H9 (cell line): ENCODE measurements at regions not wholly inside any gene's neighbourhood (a gene's known extent, or its start where the extent isn't known, plus 50 kb on each side); places are given as distances from the start of the nearest gene placed in this dataset.

Source experiments
- DNase-seq: peaks from one replicate; pipeline ENCODE4 v3.0.0-alpha.2; 2017
- H2AFZ ChIP-seq: one replicate; pipeline ENCODE4 v1.6.1; 2013; ENCODE audit warnings: mild to moderate bottlenecking, low read length, control low read depth, moderate library complexity
- H2AK5ac ChIP-seq: 2 replicates; pipeline ENCODE4 v1.6.1; 2013; ENCODE audit warnings: low read length, control low read depth, mixed read lengths; ENCODE audit not compliant: insufficient read length
- H2BK120ac ChIP-seq: one replicate; pipeline ENCODE4 v1.6.1; 2013; ENCODE audit warnings: low read depth, mild to moderate bottlenecking, low read length, control low read depth, inconsistent platforms; ENCODE audit not compliant: poor library complexity, severe bottlenecking
- H2BK12ac ChIP-seq: 2 replicates; pipeline ENCODE4 v1.6.1; 2013; ENCODE audit warnings: low read length, control low read depth, mixed read lengths, low read depth; ENCODE audit not compliant: insufficient read length
- H2BK15ac ChIP-seq: 2 replicates; pipeline ENCODE4 v1.6.1; 2013; ENCODE audit warnings: low read depth, low read length, control low read depth
- H2BK20ac ChIP-seq: one replicate; pipeline ENCODE4 v1.6.1; 2013; ENCODE audit warnings: low read depth, mild to moderate bottlenecking, low read length, control low read depth, inconsistent platforms; ENCODE audit not compliant: poor library complexity, severe bottlenecking
- H2BK5ac ChIP-seq: 2 replicates; pipeline ENCODE4 v1.6.1; 2013; ENCODE audit warnings: low read length, control low read depth, mixed read lengths; ENCODE audit not compliant: insufficient read length
- H3K14ac ChIP-seq: 2 replicates; pipeline ENCODE4 v1.6.1; 2013; ENCODE audit warnings: low read length, control low read depth; ENCODE audit not compliant: insufficient read depth
- H3K18ac ChIP-seq: 2 replicates; pipeline ENCODE4 v1.6.1; 2013; ENCODE audit warnings: low read depth, mild to moderate bottlenecking, mixed read lengths, low read length, control low read depth; ENCODE audit not compliant: insufficient read length
- H3K23ac ChIP-seq: 2 replicates; pipeline ENCODE4 v1.6.1; 2013; ENCODE audit warnings: low read length, control low read depth, mixed read lengths, low read depth; ENCODE audit not compliant: insufficient read length
- H3K23me2 ChIP-seq: 2 replicates; pipeline ENCODE4 v1.6.1; 2013; ENCODE audit warnings: low read depth, mild to moderate bottlenecking, mixed read lengths, low read length, control low read depth; ENCODE audit not compliant: insufficient read length, poor library complexity, severe bottlenecking
- H3K27ac ChIP-seq: 2 replicates; pipeline ENCODE4 v1.5.1; 2013; ENCODE audit warnings: low read length, control low read depth, mixed read lengths, low read depth; ENCODE audit not compliant: insufficient read length
- H3K27me3 ChIP-seq: 2 replicates; pipeline ENCODE4 v1.6.1; 2013; ENCODE audit warnings: low read length, control low read depth, inconsistent platforms; ENCODE audit not compliant: insufficient read depth
- H3K4ac ChIP-seq: 2 replicates; pipeline ENCODE4 v1.6.1; 2013; ENCODE audit warnings: low read depth, mild to moderate bottlenecking, control low read depth, inconsistent platforms, low read length, moderate library complexity
- H3K4me1 ChIP-seq: 2 replicates; pipeline ENCODE4 v1.6.1; 2013; ENCODE audit warnings: low read length, control low read depth, inconsistent platforms; ENCODE audit not compliant: insufficient read depth
- H3K4me2 ChIP-seq: 2 replicates; pipeline ENCODE4 v1.6.1; 2013; ENCODE audit warnings: low read length, control low read depth, mixed read lengths; ENCODE audit not compliant: insufficient read length, insufficient read depth
- H3K56ac ChIP-seq: 2 replicates; pipeline ENCODE4 v1.6.1; 2013; ENCODE audit warnings: low read depth, mild to moderate bottlenecking, mixed read lengths, low read length, control low read depth; ENCODE audit not compliant: insufficient read length
- H3K79me1 ChIP-seq: 2 replicates; pipeline ENCODE4 v1.6.1; 2013; ENCODE audit warnings: low read depth, mild to moderate bottlenecking, moderate library complexity, low read length, control low read depth, inconsistent platforms; ENCODE audit not compliant: insufficient read depth, poor library complexity, severe bottlenecking
- H3K79me2 ChIP-seq: 2 replicates; pipeline ENCODE4 v1.6.1; 2013; ENCODE audit warnings: low read length, control low read depth, inconsistent platforms; ENCODE audit not compliant: insufficient read depth
- H3K9ac ChIP-seq: 2 replicates; pipeline ENCODE4 v1.6.1; 2013; ENCODE audit warnings: low read length, control low read depth, mixed read lengths; ENCODE audit not compliant: insufficient read length; ENCODE audit errors: extremely low read depth
- H3K9me3 ChIP-seq: one replicate; pipeline ENCODE4 v1.6.1; 2013; ENCODE audit warnings: low read depth, low read length, inconsistent platforms; ENCODE audit not compliant: control insufficient read depth
- H3T11ph ChIP-seq: one replicate; pipeline ENCODE4 v1.6.1; 2013; ENCODE audit warnings: mild to moderate bottlenecking, low read length, control low read depth, inconsistent platforms
- H4K20me1 ChIP-seq: one replicate; pipeline ENCODE4 v1.6.1; 2013; ENCODE audit not compliant: control insufficient read depth, insufficient read length, insufficient read depth
- H4K5ac ChIP-seq: 2 replicates; pipeline ENCODE4 v1.6.1; 2013; ENCODE audit warnings: low read depth, mild to moderate bottlenecking, mixed read lengths, low read length, control low read depth; ENCODE audit not compliant: insufficient read length
- H4K8ac ChIP-seq: replicated peaks from 2 replicates; pipeline ENCODE4 v1.6.1; 2013; ENCODE audit warnings: low read length, control low read depth, mixed read lengths, low read depth; ENCODE audit not compliant: insufficient read length
- H4K91ac ChIP-seq: 2 replicates; pipeline ENCODE4 v1.6.1; 2013; ENCODE audit warnings: low read depth, mild to moderate bottlenecking, moderate library complexity, mixed read lengths, low read length, control low read depth; ENCODE audit not compliant: insufficient read length
- H3K27ac Mint-ChIP-seq, 3 experiments: 2 replicates in 2 of 3; 3 replicates in 1 of 3; pipeline ENCODE4 v1.8.0; 2020 to 2021; ENCODE audit warnings: mixed read lengths in 3 of 3, mild to moderate bottlenecking in 1 of 3, moderate library complexity in 1 of 3
- H3K27me3 Mint-ChIP-seq: 2 replicates; pipeline ENCODE4 v1.8.0; 2021; ENCODE audit warnings: low read depth, mild to moderate bottlenecking, moderate library complexity, mixed read lengths
- H3K36me3 Mint-ChIP-seq, 3 experiments: 2 replicates in 2 of 3; 3 replicates in 1 of 3; pipeline ENCODE4 v1.8.0; 2020 to 2021; ENCODE audit warnings: low read depth in 3 of 3, mixed read lengths in 3 of 3; ENCODE audit not compliant: insufficient read depth in 1 of 3
- H3K4me1 Mint-ChIP-seq, 2 experiments: 2 replicates each; pipeline ENCODE4 v1.8.0; 2020; ENCODE audit warnings: mixed read lengths in 2 of 2
- H3K4me3 Mint-ChIP-seq, 2 experiments: 2 replicates in 1 of 2; 3 replicates in 1 of 2; pipeline ENCODE4 v1.8.0; 2020 to 2021; ENCODE audit warnings: mild to moderate bottlenecking in 2 of 2, mixed read lengths in 2 of 2, moderate library complexity in 1 of 2
- H3K9me3 Mint-ChIP-seq, 2 experiments: 2 replicates in 1 of 2; 3 replicates in 1 of 2; pipeline ENCODE4 v1.8.0; 2020; ENCODE audit warnings: mild to moderate bottlenecking in 2 of 2, mixed read lengths in 2 of 2, moderate library complexity in 1 of 2
- CTCF ChIP-seq: fragments of 200-600 bp; sonication (generic); conservative IDR thresholded peaks from 3 replicates; pipeline ENCODE4 v1.8.0; 2021; ENCODE audit warnings: antibody characterized with exemption, mild to moderate bottlenecking
- WGBS: extraction: QIAGEN DNeasy Blood & Tissue Kit; methylation state at CpG from one replicate; pipeline ENCODE4 v1.1.7; 2013; ENCODE audit warnings: missing lambda C conversion rate, low lambda C conversion rate, mixed read lengths; ENCODE audit not compliant: insufficient read length; ENCODE audit errors: extremely low coverage; 5-methylcytosine and 5-hydroxymethylcytosine counted together

GRCh38 chr4:168019921-168020320, 72.4 kb upstream of the ANXA10 start:
- no peak overlapping the region for H3K23ac ChIP-seq
- H2BK15ac ChIP-seq: no peak overlapping the region
- H3K9me3 ChIP-seq: no peaks in the 10 kb centered on the region
- no peak overlapping the region for H3K4ac ChIP-seq
- no peak overlapping the region for H3K14ac ChIP-seq
- H2BK120ac ChIP-seq: no peak overlapping the region
- H3K9me3 Mint-ChIP-seq: peaks cover 21 to 22% of the 10 kb centered on the region in 2 experiments
- H2BK5ac ChIP-seq: no peak overlapping the region
- H3K56ac ChIP-seq: no peak overlapping the region
- H3K4me1 ChIP-seq: peaks cover 7% of the 10 kb centered on the region; the same call in 1 of the 2 replicates
- H2BK20ac ChIP-seq: no peak overlapping the region
- no peak overlapping the region for H3T11ph ChIP-seq
- no peak overlapping the region for H4K5ac ChIP-seq
- no peak overlapping the region for H2BK12ac ChIP-seq
- no peak overlapping the region for H3K4me3 Mint-ChIP-seq
- no peaks in the 10 kb centered on the region for H3K23me2 ChIP-seq
- H3K9ac ChIP-seq: no peak overlapping the region
- H3K27ac ChIP-seq: no peak overlapping the region
- H4K91ac ChIP-seq: no peak overlapping the region
- peaks cover 16 to 17% of the 10 kb centered on the region in 2 experiments for H3K4me1 Mint-ChIP-seq
- no peak for TF ChIP-seq CTCF
- no peaks in the 10 kb centered on the region for H3K79me2 ChIP-seq
- no peak overlapping the region for H3K4me2 ChIP-seq
- no peak overlapping the region for H3K18ac ChIP-seq
- no peaks in the 10 kb centered on the region for H4K20me1 ChIP-seq
- H3K27me3 ChIP-seq: no peaks in the 10 kb centered on the region
- H3K36me3 Mint-ChIP-seq: peaks cover 10 to 40% (median 17%) of the 10 kb centered on the region in 3 experiments
- no peaks in the 10 kb centered on the region for H3K27me3 Mint-ChIP-seq
- H2AFZ ChIP-seq: no peak overlapping the region
- no peak for DNase-seq
- no CpG with 5 or more reads among the region's 2 CpGs for WGBS
- H3K79me1 ChIP-seq: no peaks in the 10 kb centered on the region
- no peak overlapping the region for H2AK5ac ChIP-seq
- no peak overlapping the region for H4K8ac ChIP-seq
- no peak overlapping the region for H3K27ac Mint-ChIP-seq
